Left ventricle myocardium inferior (tissue), 1 donor: ENCODE measurements at regions not wholly inside any gene's neighbourhood (a gene's known extent, or its start where the extent isn't known, plus 50 kb on each side); places are given as distances from the start of the nearest gene placed in this dataset.

Source experiments
- DNase-seq: peaks from one replicate; pipeline ENCODE4 v3.0.0-alpha.2; 2020
- H3K27ac ChIP-seq: fragments of 200-600 bp; replicated peaks from 2 replicates; pipeline ENCODE4 v1.8.0; 2021
- H3K27me3 ChIP-seq: fragments of 200-600 bp; 2 replicates; pipeline ENCODE4 v1.8.0; 2021; ENCODE audit warnings: low read depth
- H3K36me3 ChIP-seq: fragments of 200-600 bp; 2 replicates; pipeline ENCODE4 v1.8.0; 2021
- H3K4me1 ChIP-seq: fragments of 200-600 bp; 2 replicates; pipeline ENCODE4 v1.8.0; 2021
- H3K4me3 ChIP-seq: fragments of 200-600 bp; 2 replicates; pipeline ENCODE4 v1.8.0; 2021; ENCODE audit warnings: mild to moderate bottlenecking, moderate library complexity
- H3K9me3 ChIP-seq: fragments of 200-600 bp; replicated peaks from 2 replicates; pipeline ENCODE4 v1.8.0; 2021
- CTCF ChIP-seq: fragments of 200-600 bp; IDR thresholded peaks from 2 replicates; pipeline ENCODE4 v1.8.0; 2021; ENCODE audit warnings: antibody characterized with exemption, mild to moderate bottlenecking, borderline replicate concordance
- intact Hi-C: fragments of 100-400 bp; cut with micrococcal nuclease; formaldehyde crosslinking; loops from one replicate; pipeline ENCODE4 v1.11.0; 2022
- donor health status: DM: no; HTN: yes; CAD: no; lungs with severe emphysema.

GRCh38 chr5:35485487-35485886 lies 132.2 kb upstream of the SPEF2 start:
- Histone ChIP-seq H3K4me1 (no peaks in the 10 kb centered on the region), H3K9me3 (no peaks in the 10 kb centered on the region), H3K27me3 (no peaks in the 10 kb centered on the region), H3K36me3 (no peaks in the 10 kb centered on the region), H3K27ac (no peak overlapping the region), H3K4me3 (no peak overlapping the region)
- no peak for TF ChIP-seq CTCF
- DNase-seq, result no peak
- intact Hi-C loops, result no loop called here

GRCh38 chr5:35484241-35484640 lies 133.4 kb upstream of the SPEF2 start:
- Histone ChIP-seq H3K4me3 (no peak overlapping the region), H3K9me3 (no peaks in the 10 kb centered on the region), H3K27me3 (no peaks in the 10 kb centered on the region), H3K4me1 (no peaks in the 10 kb centered on the region), H3K36me3 (no peaks in the 10 kb centered on the region), H3K27ac (no peak overlapping the region)
- DNase-seq, result no peak
- TF ChIP-seq CTCF, result no peak
- intact Hi-C loops, result no loop called here

- no peaks in the 10 kb centered on the region for H3K36me3 ChIP-seq
- no peaks in the 10 kb centered on the region for H3K4me1 ChIP-seq
- no peak for DNase-seq
- no peak overlapping the region for H3K4me3 ChIP-seq
- TF ChIP-seq CTCF, result no peak
- intact Hi-C loops, result no loop called here
- no peak overlapping the region for H3K27ac ChIP-seq
- H3K27me3 ChIP-seq, result no peaks in the 10 kb centered on the region
- no peaks in the 10 kb centered on the region for H3K9me3 ChIP-seq
These were observed 133.9 kb upstream of the SPEF2 start for GRCh38 chr5:35483780-35484179.

- H3K27ac ChIP-seq, result no peak overlapping the region
- H3K27me3 ChIP-seq, result no peaks in the 10 kb centered on the region
- intact Hi-C loops, result no loop called here
- H3K36me3 ChIP-seq, result no peaks in the 10 kb centered on the region
- no peak for DNase-seq
- H3K4me1 ChIP-seq, result no peaks in the 10 kb centered on the region
- H3K9me3 ChIP-seq, result no peaks in the 10 kb centered on the region
- TF ChIP-seq CTCF, result no peak
- H3K4me3 ChIP-seq, result no peak overlapping the region
These were observed 134.5 kb upstream of the SPEF2 start for GRCh38 chr5:35483191-35483590.

GRCh38 chr5:35482167-35482755 lies 135.4 kb upstream of the SPEF2 start:
- no peak for TF ChIP-seq CTCF
- Histone ChIP-seq H3K27me3 (no peaks in the 10 kb centered on the region), H3K4me1 (no peaks in the 10 kb centered on the region), H3K36me3 (no peaks in the 10 kb centered on the region), H3K4me3 (no peak overlapping the region), H3K27ac (no peak overlapping the region), H3K9me3 (no peaks in the 10 kb centered on the region)
- intact Hi-C loops, result no loop called here
- DNase-seq, result no peak
